ENCODE measurements at regions not wholly inside any gene's neighbourhood (a gene's known extent, or its start where the extent isn't known, plus 50 kb on each side); places are given as distances from the start of the nearest gene placed in this dataset.
A peak's percentile ranks its signal among the peaks of the same experiment; 100 is the strongest.
"Not testable (repeated sequence)": the region's sequence is repeated elsewhere in the genome, so short reads cannot be mapped to it uniquely, and the experiment has no call there.

DNA sequence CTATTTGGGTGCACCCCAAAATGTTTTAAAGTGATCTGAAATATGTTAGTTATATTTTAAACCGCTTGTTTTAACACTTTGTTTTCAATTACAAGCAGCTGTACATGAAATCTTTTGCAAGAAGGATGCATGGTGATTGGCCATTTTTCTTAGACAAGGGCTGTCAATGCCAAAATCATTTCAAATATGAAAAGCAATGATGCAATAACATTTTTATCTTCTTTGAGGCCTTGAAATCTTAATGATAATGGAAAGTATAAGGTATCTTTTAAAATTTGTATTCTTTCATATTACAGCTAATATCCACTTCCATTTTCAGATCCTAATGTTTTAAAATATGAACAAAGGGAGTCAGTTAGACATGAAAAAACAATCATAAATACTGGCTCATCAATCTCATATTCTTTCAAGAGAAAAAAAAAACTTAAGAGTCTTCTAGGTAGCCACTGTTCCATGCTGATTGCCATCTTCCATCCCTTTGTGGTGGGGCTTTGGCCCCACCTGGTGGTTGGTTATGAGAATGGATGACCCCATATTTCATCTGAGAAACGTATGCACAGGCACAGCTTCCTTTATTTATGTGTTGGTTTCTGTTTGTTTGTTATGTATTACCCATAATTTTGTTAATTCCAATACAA lies 330.3 kb upstream of the MIR17HG start:
- DNase-seq (ENCODE audit: low spot score) = peak; percentile 70

DNA sequence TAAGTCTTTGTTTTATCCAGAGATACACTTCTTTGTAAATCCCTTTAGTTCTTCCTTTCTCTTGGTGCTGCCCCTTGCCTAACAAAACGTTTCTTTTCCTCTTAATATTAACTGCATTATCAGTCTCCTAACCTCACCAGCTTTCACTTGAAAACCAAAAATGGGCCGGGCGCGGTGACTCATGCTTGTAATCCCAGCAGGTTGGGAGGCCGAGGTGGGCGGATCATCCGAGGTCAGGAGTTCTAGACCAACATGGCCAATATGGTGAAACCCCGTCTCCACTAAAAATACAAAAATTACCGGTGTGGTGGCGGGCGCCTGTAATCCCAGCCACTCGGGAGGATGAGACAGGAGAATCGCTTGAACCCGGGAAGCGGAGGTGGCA lies 329.8 kb upstream of the MIR17HG start:
- no peak for DNase-seq (ENCODE audit: low spot score)

DNA sequence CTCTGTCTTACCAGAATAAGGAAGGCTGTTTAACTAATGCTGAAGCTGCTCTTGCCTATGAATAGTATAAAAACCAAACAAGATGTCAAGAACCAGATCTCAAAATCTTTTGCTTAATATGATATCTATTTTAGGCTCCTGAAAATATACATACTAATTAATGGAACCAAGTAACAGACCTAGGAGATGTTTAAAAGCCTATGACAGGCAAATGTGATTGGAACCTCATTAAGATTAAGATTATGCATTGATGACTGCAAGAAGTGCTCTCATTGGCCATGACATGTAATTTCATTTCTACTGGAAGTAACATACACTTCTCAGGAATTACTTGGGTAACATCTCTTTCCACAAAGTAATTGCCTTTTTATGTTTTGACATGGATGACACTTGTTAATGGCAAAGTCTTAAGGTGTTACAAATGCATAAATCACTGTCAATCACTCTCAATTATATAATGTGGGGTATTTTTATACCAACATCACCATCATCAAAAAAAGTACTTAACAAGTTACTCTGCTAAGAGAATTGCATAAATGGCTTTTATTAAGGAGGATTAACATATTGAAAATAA lies 326.9 kb upstream of the MIR17HG start:
- DNase-seq (ENCODE audit: low spot score) = no peak

DNA sequence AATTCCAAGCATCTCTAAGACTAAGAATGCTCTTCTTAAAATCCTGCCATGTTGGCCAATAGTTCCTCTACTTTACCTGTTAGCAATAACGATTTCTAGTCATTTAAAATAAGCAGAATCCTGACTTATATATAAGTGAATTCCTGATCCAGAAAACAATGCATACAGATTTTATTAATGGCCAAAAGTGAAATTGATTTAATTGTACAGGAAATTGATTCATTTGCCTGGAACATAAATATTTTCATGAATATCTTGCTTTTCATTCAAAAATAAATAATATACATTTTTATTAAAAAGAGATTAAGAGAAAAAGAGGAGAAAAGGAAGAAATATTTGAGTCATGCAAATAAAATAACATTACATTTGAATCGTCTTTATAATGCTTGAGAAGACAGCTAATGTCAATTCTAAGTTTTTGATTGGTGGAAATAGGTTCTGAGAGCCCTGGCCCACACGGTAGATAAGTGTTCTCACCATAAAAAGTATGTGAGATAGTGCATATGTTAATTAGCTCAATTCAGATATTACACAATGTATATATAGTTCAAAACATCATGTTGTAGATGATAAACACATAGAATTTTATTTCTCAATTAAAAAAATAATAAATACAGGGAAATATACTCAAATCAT lies 323.2 kb upstream of the MIR17HG start:
- no peak for DNase-seq (ENCODE audit: low spot score)

DNA sequence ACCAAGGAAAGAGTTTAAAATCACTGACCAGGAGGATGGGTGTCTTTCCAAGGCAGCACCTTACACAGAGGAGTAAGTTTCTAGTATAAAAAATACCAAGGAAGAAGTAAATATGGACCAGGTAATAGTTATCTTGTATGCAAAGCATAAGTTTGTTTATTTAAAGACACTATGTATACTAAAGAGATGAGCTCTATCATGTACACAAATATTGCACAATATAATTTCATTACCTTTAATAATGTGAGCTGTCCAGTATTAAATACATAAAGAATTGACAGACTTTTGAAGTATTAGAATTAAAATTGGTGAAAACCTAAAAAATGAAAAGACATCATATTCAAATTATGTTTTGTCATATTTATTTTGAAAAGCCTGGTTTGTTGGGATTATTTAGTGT lies 322.0 kb upstream of the MIR17HG start:
- no peak for DNase-seq (ENCODE audit: low spot score)

DNA sequence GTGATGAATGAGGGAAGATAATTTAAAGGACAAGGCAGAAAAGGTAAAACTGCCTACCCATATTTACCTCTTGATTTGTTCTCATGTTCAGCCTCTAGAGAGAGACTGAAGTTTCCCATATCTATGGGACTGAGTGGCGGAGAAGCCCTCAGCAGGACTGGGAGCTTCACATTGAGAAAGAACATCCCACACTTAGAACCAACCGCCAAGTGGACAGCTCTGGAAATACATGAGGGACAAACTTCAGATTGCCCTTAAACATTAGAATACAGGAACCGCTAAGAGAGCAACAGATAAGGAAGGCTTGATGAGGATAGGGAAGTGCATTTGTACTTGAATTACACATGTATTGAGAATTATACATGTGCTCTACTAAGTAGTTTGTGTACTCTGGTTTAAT lies 316.0 kb upstream of the MIR17HG start:
- DNase-seq (ENCODE audit: low spot score) = peak; percentile 7

DNA sequence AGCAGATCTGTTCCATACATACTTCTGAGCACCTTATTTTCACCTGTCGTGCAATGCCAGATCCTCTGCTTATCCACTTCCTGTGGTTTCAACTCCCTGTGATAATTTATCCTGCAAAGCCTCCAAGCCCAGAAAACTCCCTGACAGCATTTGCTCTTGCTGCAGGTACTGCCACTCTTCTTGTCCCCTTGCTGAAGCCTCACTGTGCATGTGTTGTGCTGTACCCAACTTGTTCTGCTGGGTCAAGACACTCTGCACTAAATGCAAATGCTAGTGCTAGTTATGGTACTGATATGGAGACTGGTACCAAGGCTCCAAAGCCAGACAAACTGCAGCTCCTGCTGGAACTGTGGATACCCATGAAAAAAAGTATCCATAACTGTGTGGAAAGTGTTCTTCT lies 315.4 kb upstream of the MIR17HG start:
- DNase-seq (ENCODE audit: low spot score) = no peak

DNA sequence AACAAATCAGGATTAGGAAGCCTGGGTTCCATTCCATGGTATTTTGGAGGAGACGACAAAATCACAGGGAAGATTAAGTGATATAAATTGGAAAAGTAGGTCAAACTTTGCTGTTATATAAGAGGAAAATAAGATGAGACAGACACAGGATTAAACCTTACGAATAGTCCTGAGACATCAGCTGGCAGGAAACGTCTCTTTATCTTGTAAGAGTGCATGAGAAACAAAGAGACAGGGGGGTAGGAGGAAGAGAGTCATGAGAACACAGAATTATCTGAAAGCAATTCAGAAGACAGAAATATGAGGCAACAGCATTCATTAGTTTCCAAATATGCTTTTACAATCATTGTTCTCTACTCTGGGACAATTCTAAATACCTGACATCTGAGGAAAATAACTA lies 310.6 kb upstream of the MIR17HG start:
- no peak for DNase-seq (ENCODE audit: low spot score)

DNA sequence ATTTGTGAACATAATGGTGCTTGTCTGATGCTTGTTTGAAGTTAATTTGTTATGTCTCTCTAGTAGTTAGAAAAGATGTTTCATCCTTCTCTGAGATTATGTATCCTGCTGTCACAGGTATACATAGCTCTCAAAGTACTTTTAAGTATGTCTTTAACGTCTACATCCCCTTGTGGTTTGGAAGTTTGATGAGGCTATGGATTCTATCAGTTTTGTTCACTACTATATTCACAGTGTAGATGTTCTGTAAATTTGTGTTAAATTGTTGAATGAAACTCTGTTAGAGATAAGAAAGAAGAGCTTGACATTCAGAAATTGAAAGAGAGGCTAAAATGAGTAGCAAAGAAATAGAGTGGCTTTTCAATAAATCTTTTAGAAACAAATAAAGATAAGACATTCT lies 304.6 kb upstream of the MIR17HG start:
- DNase-seq (ENCODE audit: low spot score) = no peak

DNA sequence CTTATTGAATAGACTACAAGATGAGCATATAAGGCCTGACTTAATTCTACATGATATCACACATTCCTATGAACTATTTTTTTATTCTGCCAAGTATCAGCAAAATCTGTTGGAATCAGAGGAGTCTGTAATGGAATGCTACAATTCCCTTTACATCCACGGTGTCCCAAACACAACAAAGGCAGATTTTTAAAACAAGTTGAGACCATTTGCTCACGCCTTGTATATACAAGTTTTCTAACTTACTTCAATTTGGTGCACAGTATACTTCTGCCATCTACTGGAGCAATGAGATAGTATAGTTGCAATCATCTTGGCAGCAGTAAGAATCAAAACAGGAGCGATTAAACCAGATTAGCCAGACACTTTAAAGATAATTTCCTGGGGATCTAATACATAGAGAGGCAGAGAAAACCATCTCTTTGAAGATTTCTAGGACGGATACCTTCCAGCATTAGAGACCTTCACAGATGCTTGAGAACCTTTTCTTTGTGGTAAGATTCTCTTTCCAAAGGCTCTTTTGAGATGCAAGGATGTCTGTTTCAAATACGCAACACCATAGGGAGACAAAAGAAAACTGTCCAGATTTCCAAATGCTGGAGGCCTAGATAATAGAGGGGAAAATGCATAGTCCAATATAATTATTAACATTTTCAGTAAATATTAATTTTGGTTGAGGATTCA lies 302.0 kb upstream of the MIR17HG start:
- DNase-seq (ENCODE audit: low spot score) = peak; percentile 21

DNA sequence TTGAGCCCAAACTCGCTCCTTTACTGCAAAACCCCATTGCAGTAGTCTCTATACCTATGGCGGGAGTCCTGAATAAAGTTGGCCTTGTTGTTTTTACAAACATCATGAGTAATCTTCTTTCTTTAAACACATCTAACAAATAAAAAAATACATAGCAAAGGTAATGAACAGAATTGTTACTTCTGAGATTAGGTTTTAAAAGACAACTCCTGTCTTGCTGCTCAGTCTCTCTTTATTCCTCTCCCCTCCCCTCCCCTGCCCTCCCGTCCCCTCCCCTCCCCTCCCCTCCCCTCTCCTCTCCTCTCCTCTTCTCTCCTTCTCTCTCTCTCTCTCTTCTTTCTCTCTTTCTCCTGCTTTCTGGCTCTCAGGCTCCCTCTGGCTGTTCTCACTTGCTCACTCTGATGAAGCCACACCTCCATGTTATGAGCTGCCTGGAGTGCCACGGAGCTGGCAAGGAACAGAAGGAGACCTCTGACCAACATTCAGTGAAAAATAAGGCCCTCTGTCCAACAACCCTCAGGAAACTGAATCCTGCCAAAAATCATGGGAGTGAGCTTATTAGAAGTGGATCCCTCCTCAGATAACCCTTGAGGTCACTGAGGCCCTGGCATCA lies 300.7 kb upstream of the MIR17HG start:
- peak; percentile 7 for DNase-seq (ENCODE audit: low spot score)

DNA sequence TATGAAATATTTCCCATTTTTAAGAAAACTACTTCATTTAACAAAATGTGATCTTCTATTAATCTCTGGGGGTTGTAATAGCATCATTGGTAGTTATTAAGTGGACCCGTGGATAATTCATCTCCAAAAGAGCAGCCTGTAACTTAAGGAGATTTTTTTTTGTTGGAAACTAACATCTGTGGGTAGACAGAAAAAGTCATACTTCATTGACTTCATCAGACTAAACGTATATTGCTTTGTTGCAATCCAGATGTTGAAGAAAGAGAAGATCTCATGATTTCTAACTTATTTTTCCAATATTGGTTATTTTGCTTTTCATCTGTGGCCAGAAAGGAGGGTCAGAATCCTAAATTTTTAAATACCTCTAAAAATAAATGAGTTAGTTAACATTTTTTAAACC lies 296.5 kb upstream of the MIR17HG start:
- DNase-seq (ENCODE audit: low spot score) = no peak

DNA sequence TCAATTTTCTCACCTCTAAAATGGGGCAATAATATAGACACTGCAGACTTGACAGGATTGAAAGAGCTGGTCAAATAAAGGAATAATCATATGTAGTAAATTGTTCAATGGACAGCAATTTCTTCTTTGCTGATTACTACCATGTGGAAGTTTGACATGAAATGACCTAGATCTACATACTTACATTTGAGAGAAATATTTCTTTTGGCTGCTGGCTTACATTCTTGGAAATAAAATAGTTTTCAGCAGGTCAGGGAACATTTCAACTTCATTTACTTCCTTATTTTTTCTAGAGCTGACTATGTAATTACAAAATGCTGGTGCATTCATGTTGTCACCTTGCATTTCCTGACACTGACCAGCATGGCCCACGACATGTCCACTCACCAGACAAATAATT lies 294.6 kb upstream of the MIR17HG start:
- no peak for DNase-seq (ENCODE audit: low spot score)

DNA sequence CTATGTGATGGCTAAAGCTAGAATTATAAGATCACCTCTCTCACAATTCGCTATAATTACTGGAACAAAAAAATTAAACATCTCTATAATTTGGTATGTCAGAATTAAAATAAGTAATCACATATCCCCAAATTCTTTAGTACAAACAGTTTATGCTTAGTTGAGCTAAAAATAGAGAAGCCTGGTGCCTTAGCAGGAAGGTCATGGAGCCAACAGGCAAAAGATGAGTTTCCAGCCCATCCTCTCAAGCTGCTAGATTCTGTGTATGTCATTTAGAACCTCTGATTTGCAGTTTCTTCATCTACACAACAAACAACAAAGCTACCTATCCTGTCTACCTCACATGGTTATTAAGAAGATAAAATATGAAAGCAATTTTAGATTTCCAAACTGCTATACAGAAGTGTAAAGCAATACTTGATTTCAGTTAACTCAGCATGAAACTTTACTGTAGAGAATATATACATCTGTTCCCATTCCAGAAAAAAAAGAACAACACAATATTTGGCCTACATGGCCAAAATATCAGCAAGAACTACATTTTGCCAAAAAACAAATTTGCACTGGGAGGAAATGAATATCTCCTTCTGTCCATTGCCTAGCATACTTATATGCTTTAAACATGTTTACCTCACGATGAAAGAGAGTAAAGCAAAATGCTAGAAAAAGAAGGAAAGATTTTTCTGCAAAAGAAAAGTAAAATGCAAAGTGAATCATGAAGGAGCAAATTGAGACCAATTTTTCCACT lies 294.0 kb upstream of the MIR17HG start:
- no peak for DNase-seq (ENCODE audit: low spot score)

DNA sequence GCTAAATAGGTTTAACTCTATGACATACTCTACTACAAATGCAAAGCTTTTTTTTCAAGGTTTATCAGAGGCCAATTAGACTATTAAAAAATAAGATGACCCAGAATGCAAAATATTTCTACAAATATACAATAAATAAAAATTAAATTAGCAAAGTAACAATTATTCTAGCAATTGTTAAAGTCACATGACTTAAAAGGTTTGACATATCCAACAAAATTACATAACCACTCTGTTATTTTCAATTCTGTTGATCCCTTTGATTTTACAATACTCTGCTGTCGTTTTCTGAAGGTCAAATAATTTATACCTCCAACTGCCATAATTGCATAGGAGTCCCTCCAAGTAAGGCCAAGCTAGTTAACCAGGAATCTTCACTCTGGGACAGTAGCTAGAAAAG lies 292.6 kb upstream of the MIR17HG start:
- no peak for DNase-seq (ENCODE audit: low spot score)

DNA sequence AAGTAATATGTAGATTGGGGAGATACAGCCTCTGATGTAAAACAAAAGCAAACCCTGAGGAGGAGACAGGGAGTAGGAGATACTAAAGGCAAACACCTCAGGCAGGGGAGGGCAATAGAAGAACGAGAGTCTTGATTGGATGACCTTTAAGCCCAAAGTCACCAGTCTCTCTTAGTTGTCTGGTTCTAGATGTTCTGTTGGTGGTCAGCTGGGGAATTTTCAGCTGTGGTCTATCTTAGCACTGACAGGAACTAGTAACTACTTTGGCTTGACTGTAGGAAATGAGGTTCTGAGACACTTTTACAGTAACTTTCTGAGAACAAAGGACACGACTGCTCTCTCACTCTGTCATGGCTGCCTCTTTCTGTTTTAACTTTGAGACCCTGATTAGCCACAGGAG lies 290.7 kb upstream of the MIR17HG start:
- no peak for DNase-seq (ENCODE audit: low spot score)

DNA sequence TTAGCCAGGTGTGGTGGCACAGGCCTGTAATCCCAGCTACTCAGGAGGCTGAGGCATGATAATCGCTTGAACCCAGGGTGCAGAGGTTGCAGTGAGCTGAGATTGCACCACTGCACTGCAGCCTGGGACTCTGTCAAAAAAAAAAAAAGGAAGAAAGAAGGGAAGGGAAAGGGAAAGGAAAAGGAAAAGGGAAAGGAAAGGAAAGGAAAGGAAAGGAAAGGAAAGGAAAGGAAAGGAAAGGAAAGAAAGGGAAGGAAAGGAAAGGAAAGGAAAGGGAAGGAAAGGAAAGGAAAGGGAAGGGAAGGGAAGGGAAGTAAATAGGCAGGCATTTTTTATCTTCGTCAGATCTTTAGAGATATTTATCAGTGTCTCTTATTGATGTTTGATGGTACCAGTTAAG lies 290.0 kb upstream of the MIR17HG start:
- not testable (repeated sequence) for DNase-seq (ENCODE audit: low spot score)

DNA sequence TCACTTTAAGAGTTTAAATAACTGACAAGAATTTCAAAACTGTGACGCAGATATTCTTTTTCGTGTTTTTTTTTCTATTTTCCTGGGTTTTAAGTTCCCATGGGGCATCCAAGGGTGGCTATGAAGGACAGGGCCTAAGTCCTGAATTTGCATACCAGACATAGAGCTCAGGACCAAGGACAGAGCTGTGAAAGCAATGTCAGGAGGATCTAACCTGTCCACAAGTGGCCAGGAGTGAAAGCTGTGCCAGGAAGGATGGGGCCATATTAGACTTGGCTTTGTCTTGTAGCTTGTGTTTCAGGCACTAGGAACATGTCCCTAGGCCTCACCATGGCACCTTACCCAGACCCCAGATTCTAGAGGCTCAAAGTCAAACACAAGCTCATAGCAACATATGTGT lies 289.4 kb upstream of the MIR17HG start:
- peak; percentile 41 for DNase-seq (ENCODE audit: low spot score)

DNA sequence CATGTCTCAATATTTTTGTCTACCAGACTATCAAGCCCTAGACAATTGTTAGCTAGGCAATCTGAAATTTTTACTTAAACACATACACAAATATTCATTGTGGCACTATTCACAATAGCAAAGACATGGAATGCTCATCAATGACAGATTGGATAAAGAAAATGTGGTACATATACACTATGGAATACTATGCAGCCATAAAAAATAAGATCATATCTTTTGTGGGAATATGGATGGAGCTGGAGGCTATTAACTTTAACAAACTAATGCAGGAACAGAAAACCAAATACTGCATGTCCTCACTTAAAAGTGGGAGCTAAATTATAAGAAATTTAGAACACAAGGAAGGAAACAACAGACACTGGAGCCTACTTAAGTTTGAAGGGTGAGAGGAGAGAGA lies 288.6 kb upstream of the MIR17HG start:
- no peak for DNase-seq (ENCODE audit: low spot score)

DNA sequence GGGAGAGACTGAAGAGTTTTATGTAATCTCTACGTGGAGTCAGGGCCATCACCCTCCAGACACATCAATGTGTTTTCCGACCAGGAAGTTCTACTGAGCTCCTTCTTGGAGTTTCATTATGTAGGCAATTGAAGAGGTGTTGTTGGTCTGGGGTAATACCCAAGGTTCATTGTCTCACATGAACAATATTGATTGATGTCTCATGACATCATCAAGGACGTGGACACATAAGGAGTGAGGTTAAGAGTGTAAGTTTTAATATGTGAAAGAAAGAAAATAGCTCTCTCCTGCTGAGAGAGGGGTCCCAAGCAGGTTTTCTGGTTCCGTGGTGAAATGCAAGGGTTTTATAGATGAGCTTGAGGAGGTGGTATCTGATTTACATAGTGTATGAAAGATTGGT lies 280.7 kb upstream of the MIR17HG start:
- no peak for DNase-seq (ENCODE audit: low spot score)

DNA sequence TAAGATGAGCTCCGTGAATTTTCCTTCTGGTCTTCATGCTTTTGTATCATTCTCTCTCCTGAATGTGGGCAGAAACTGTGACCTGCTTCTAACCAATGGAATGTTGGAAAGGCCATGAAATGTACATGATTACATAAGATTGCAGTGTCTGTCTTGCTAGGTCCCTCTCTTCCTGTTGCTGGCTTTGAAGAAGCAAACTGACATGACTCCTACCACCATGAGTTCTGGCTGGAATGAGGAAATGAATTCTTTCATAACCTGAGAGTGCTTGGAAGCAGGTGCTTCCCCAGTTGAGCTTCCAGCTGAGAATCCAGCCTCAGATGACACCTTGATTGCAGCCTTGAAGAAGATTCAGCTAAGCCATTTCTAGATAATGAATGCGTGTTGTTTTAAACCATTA lies 275.0 kb upstream of the MIR17HG start:
- DNase-seq (ENCODE audit: low spot score) = no peak

DNA sequence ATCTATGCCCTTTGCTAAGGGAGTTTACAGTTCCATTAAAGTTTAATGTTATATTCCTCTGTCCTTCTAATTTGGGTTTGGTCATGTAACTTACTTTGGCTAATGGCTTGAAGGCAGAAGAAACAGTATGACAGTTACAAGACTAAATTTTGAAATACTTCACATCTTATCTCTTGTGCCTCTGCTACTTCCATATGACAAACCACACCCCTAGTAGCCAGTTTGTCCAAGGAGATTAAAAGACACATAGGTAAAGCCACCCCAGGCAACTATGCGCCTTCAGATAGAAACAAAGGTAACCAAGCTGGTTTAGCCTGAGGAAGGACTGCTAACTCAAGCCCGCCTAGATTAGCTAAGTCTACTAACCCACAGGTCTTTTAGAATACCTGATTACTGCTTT lies 273.4 kb upstream of the MIR17HG start:
- no peak for DNase-seq (ENCODE audit: low spot score)
